Spinal cord (tissue), 9 donors: ENCODE measurements at regions not wholly inside any gene's neighbourhood (a gene's known extent, or its start where the extent isn't known, plus 50 kb on each side); places are given as distances from the start of the nearest gene placed in this dataset.

Experiments used
- DNase-seq, 6 donors: peaks; one replicate each; pipeline versions ENCODE4 v3.0.0 to v3.0.0-alpha.2; 2013 to 2015; ENCODE audit warnings: low spot score in 6 of 6, low read depth in 4 of 6
- H3K27ac ChIP-seq: one replicate; pipeline ENCODE4 v1.5.1; 2013; ENCODE audit warnings: low read depth, low read length, control low read depth
- H3K27me3 ChIP-seq: one replicate; pipeline ENCODE4 v1.6.1; 2013; ENCODE audit warnings: low read length; ENCODE audit not compliant: control insufficient read depth, insufficient read depth
- H3K36me3 ChIP-seq: one replicate; pipeline ENCODE4 v1.6.1; 2013; ENCODE audit warnings: low read length; ENCODE audit not compliant: control insufficient read depth, insufficient read depth
- H3K4me1 ChIP-seq: one replicate; pipeline ENCODE4 v1.6.1; 2013; ENCODE audit warnings: low read length; ENCODE audit not compliant: control insufficient read depth, insufficient read depth
- H3K4me3 ChIP-seq: one replicate; pipeline ENCODE4 v1.5.1; 2013; ENCODE audit warnings: low read depth, low read length, control low read depth
- H3K9me3 ChIP-seq: one replicate; pipeline ENCODE4 v1.6.1; 2013; ENCODE audit warnings: low read length; ENCODE audit not compliant: control insufficient read depth, insufficient read depth
- WGBS: methylation state at CpG from one replicate; pipeline ENCODE4 v1.1.5; 2013; ENCODE audit warnings: missing lambda C conversion rate; ENCODE audit not compliant: insufficient coverage; 5-methylcytosine and 5-hydroxymethylcytosine counted together
- donor health status: healthy.

GRCh38 chr21:16088056-16088455, 358.3 kb downstream of the USP25 start:
- Histone ChIP-seq H3K9me3 (no peaks in the 10 kb centered on the region), H3K27me3 (no peaks in the 10 kb centered on the region), H3K4me3 (no peak overlapping the region), H3K4me1 (no peaks in the 10 kb centered on the region), H3K36me3 (no peaks in the 10 kb centered on the region), H3K27ac (no peak overlapping the region)
- WGBS, result no CpG with 5 or more reads among the region's 1 CpG
- DNase-seq, result no peak

GRCh38 chr21:16095005-16095404, 365.2 kb downstream of the USP25 start:
- H3K9me3 ChIP-seq, result no peaks in the 10 kb centered on the region
- H3K36me3 ChIP-seq, result no peaks in the 10 kb centered on the region
- no peak overlapping the region for H3K27ac ChIP-seq
- no peak overlapping the region for H3K4me3 ChIP-seq
- H3K4me1 ChIP-seq, result no peaks in the 10 kb centered on the region
- WGBS, result no CpG with 5 or more reads among the region's 3 CpGs
- DNase-seq, result no peak
- no peaks in the 10 kb centered on the region for H3K27me3 ChIP-seq

- Histone ChIP-seq H3K27ac (no peak overlapping the region), H3K9me3 (no peaks in the 10 kb centered on the region), H3K36me3 (no peaks in the 10 kb centered on the region), H3K27me3 (no peaks in the 10 kb centered on the region), H3K4me1 (no peaks in the 10 kb centered on the region), H3K4me3 (no peak overlapping the region)
- WGBS, result no CpG with 5 or more reads among the region's 3 CpGs
- DNase-seq, result no peak
Observed at GRCh38 chr21:16096988-16097387, 367.2 kb downstream of the USP25 start.

GRCh38 chr21:16102113-16102512, 372.3 kb downstream of the USP25 start:
- H3K4me1 ChIP-seq, result no peaks in the 10 kb centered on the region
- no peak overlapping the region for H3K27ac ChIP-seq
- H3K4me3 ChIP-seq, result no peak overlapping the region
- no peak for DNase-seq
- WGBS, result 100% methylated on average over 1 of the region's 2 CpGs
- H3K9me3 ChIP-seq, result no peaks in the 10 kb centered on the region
- H3K27me3 ChIP-seq, result no peaks in the 10 kb centered on the region
- no peaks in the 10 kb centered on the region for H3K36me3 ChIP-seq

GRCh38 chr21:16108561-16109075, 378.8 kb downstream of the USP25 start:
- no peak overlapping the region for H3K4me3 ChIP-seq
- no peaks in the 10 kb centered on the region for H3K36me3 ChIP-seq
- H3K4me1 ChIP-seq, result no peaks in the 10 kb centered on the region
- WGBS, result no CpG with 5 or more reads among the region's 3 CpGs
- no peaks in the 10 kb centered on the region for H3K9me3 ChIP-seq
- no peaks in the 10 kb centered on the region for H3K27me3 ChIP-seq
- DNase-seq, result no peak
- H3K27ac ChIP-seq, result no peak overlapping the region

- WGBS, result 30% methylated on average over 1 of the region's 2 CpGs
Observed at GRCh38 chr21:16113052-16113715, 383.4 kb downstream of the USP25 start.

GRCh38 chr21:16115461-16115860, 385.7 kb downstream of the USP25 start:
- Histone ChIP-seq H3K27me3 (no peaks in the 10 kb centered on the region), H3K4me3 (no peak overlapping the region), H3K4me1 (no peaks in the 10 kb centered on the region), H3K27ac (peak overlapping the region; percentile 25), H3K9me3 (peaks cover 2% of the 10 kb centered on the region), H3K36me3 (no peaks in the 10 kb centered on the region)
- WGBS, result 100% methylated on average over 2 of the region's 3 CpGs
- no peak for DNase-seq

More at GRCh38 chr21:16113052-16113715, 383.4 kb downstream of the USP25 start:
- Histone ChIP-seq H3K27me3 (no peaks in the 10 kb centered on the region), H3K4me1 (no peaks in the 10 kb centered on the region), H3K9me3 (peaks cover 2% of the 10 kb centered on the region), H3K27ac (no peak overlapping the region), H3K4me3 (no peak overlapping the region), H3K36me3 (no peaks in the 10 kb centered on the region)
- DNase-seq, result no peak

GRCh38 chr21:16116069-16116468, 386.3 kb downstream of the USP25 start:
- H3K4me1 ChIP-seq, result no peaks in the 10 kb centered on the region
- peaks cover 2% of the 10 kb centered on the region for H3K9me3 ChIP-seq
- no peaks in the 10 kb centered on the region for H3K27me3 ChIP-seq
- no CpG with 5 or more reads among the region's 2 CpGs for WGBS
- no peak overlapping the region for H3K4me3 ChIP-seq
- DNase-seq, result no peak
- H3K27ac ChIP-seq, result no peak overlapping the region
- H3K36me3 ChIP-seq, result no peaks in the 10 kb centered on the region

- no CpG with 5 or more reads among the region's 1 CpG for WGBS
- Histone ChIP-seq H3K27me3 (no peaks in the 10 kb centered on the region), H3K9me3 (peaks cover 2% of the 10 kb centered on the region), H3K36me3 (no peaks in the 10 kb centered on the region), H3K4me1 (no peaks in the 10 kb centered on the region), H3K27ac (peak overlapping the region; percentile 75), H3K4me3 (no peak overlapping the region)
- DNase-seq, result no peak
Observed at GRCh38 chr21:16116798-16117197, 387.0 kb downstream of the USP25 start.

GRCh38 chr21:16117331-16117730, 387.5 kb downstream of the USP25 start:
- no peak for DNase-seq
- Histone ChIP-seq H3K27me3 (no peaks in the 10 kb centered on the region), H3K27ac (peak overlapping the region; percentile 75), H3K36me3 (no peaks in the 10 kb centered on the region), H3K4me1 (no peaks in the 10 kb centered on the region), H3K4me3 (no peak overlapping the region), H3K9me3 (peaks cover 2% of the 10 kb centered on the region)
- no CpG with 5 or more reads among the region's 4 CpGs for WGBS
